H9 (cell line): ENCODE measurements at regions not wholly inside any gene's neighbourhood (a gene's known extent, or its start where the extent isn't known, plus 50 kb on each side); places are given as distances from the start of the nearest gene placed in this dataset.

Experiments used
- DNase-seq: peaks from one replicate; pipeline ENCODE4 v3.0.0-alpha.2; 2017
- H2AFZ ChIP-seq: one replicate; pipeline ENCODE4 v1.6.1; 2013; ENCODE audit warnings: mild to moderate bottlenecking, low read length, control low read depth, moderate library complexity
- H2AK5ac ChIP-seq: 2 replicates; pipeline ENCODE4 v1.6.1; 2013; ENCODE audit warnings: low read length, control low read depth, mixed read lengths; ENCODE audit not compliant: insufficient read length
- H2BK120ac ChIP-seq: one replicate; pipeline ENCODE4 v1.6.1; 2013; ENCODE audit warnings: low read depth, mild to moderate bottlenecking, low read length, control low read depth, inconsistent platforms; ENCODE audit not compliant: poor library complexity, severe bottlenecking
- H2BK12ac ChIP-seq: 2 replicates; pipeline ENCODE4 v1.6.1; 2013; ENCODE audit warnings: low read length, control low read depth, mixed read lengths, low read depth; ENCODE audit not compliant: insufficient read length
- H2BK15ac ChIP-seq: 2 replicates; pipeline ENCODE4 v1.6.1; 2013; ENCODE audit warnings: low read depth, low read length, control low read depth
- H2BK20ac ChIP-seq: one replicate; pipeline ENCODE4 v1.6.1; 2013; ENCODE audit warnings: low read depth, mild to moderate bottlenecking, low read length, control low read depth, inconsistent platforms; ENCODE audit not compliant: poor library complexity, severe bottlenecking
- H2BK5ac ChIP-seq: 2 replicates; pipeline ENCODE4 v1.6.1; 2013; ENCODE audit warnings: low read length, control low read depth, mixed read lengths; ENCODE audit not compliant: insufficient read length
- H3K14ac ChIP-seq: 2 replicates; pipeline ENCODE4 v1.6.1; 2013; ENCODE audit warnings: low read length, control low read depth; ENCODE audit not compliant: insufficient read depth
- H3K18ac ChIP-seq: 2 replicates; pipeline ENCODE4 v1.6.1; 2013; ENCODE audit warnings: low read depth, mild to moderate bottlenecking, mixed read lengths, low read length, control low read depth; ENCODE audit not compliant: insufficient read length
- H3K23ac ChIP-seq: 2 replicates; pipeline ENCODE4 v1.6.1; 2013; ENCODE audit warnings: low read length, control low read depth, mixed read lengths, low read depth; ENCODE audit not compliant: insufficient read length
- H3K23me2 ChIP-seq: 2 replicates; pipeline ENCODE4 v1.6.1; 2013; ENCODE audit warnings: low read depth, mild to moderate bottlenecking, mixed read lengths, low read length, control low read depth; ENCODE audit not compliant: insufficient read length, poor library complexity, severe bottlenecking
- H3K27ac ChIP-seq: 2 replicates; pipeline ENCODE4 v1.5.1; 2013; ENCODE audit warnings: low read length, control low read depth, mixed read lengths, low read depth; ENCODE audit not compliant: insufficient read length
- H3K27me3 ChIP-seq: 2 replicates; pipeline ENCODE4 v1.6.1; 2013; ENCODE audit warnings: low read length, control low read depth, inconsistent platforms; ENCODE audit not compliant: insufficient read depth
- H3K4ac ChIP-seq: 2 replicates; pipeline ENCODE4 v1.6.1; 2013; ENCODE audit warnings: low read depth, mild to moderate bottlenecking, control low read depth, inconsistent platforms, low read length, moderate library complexity
- H3K4me1 ChIP-seq: 2 replicates; pipeline ENCODE4 v1.6.1; 2013; ENCODE audit warnings: low read length, control low read depth, inconsistent platforms; ENCODE audit not compliant: insufficient read depth
- H3K4me2 ChIP-seq: 2 replicates; pipeline ENCODE4 v1.6.1; 2013; ENCODE audit warnings: low read length, control low read depth, mixed read lengths; ENCODE audit not compliant: insufficient read length, insufficient read depth
- H3K56ac ChIP-seq: 2 replicates; pipeline ENCODE4 v1.6.1; 2013; ENCODE audit warnings: low read depth, mild to moderate bottlenecking, mixed read lengths, low read length, control low read depth; ENCODE audit not compliant: insufficient read length
- H3K79me1 ChIP-seq: 2 replicates; pipeline ENCODE4 v1.6.1; 2013; ENCODE audit warnings: low read depth, mild to moderate bottlenecking, moderate library complexity, low read length, control low read depth, inconsistent platforms; ENCODE audit not compliant: insufficient read depth, poor library complexity, severe bottlenecking
- H3K79me2 ChIP-seq: 2 replicates; pipeline ENCODE4 v1.6.1; 2013; ENCODE audit warnings: low read length, control low read depth, inconsistent platforms; ENCODE audit not compliant: insufficient read depth
- H3K9ac ChIP-seq: 2 replicates; pipeline ENCODE4 v1.6.1; 2013; ENCODE audit warnings: low read length, control low read depth, mixed read lengths; ENCODE audit not compliant: insufficient read length; ENCODE audit errors: extremely low read depth
- H3K9me3 ChIP-seq: one replicate; pipeline ENCODE4 v1.6.1; 2013; ENCODE audit warnings: low read depth, low read length, inconsistent platforms; ENCODE audit not compliant: control insufficient read depth
- H3T11ph ChIP-seq: one replicate; pipeline ENCODE4 v1.6.1; 2013; ENCODE audit warnings: mild to moderate bottlenecking, low read length, control low read depth, inconsistent platforms
- H4K20me1 ChIP-seq: one replicate; pipeline ENCODE4 v1.6.1; 2013; ENCODE audit not compliant: control insufficient read depth, insufficient read length, insufficient read depth
- H4K5ac ChIP-seq: 2 replicates; pipeline ENCODE4 v1.6.1; 2013; ENCODE audit warnings: low read depth, mild to moderate bottlenecking, mixed read lengths, low read length, control low read depth; ENCODE audit not compliant: insufficient read length
- H4K8ac ChIP-seq: replicated peaks from 2 replicates; pipeline ENCODE4 v1.6.1; 2013; ENCODE audit warnings: low read length, control low read depth, mixed read lengths, low read depth; ENCODE audit not compliant: insufficient read length
- H4K91ac ChIP-seq: 2 replicates; pipeline ENCODE4 v1.6.1; 2013; ENCODE audit warnings: low read depth, mild to moderate bottlenecking, moderate library complexity, mixed read lengths, low read length, control low read depth; ENCODE audit not compliant: insufficient read length
- H3K27ac Mint-ChIP-seq, 3 experiments: 2 replicates in 2 of 3; 3 replicates in 1 of 3; pipeline ENCODE4 v1.8.0; 2020 to 2021; ENCODE audit warnings: mixed read lengths in 3 of 3, mild to moderate bottlenecking in 1 of 3, moderate library complexity in 1 of 3
- H3K27me3 Mint-ChIP-seq: 2 replicates; pipeline ENCODE4 v1.8.0; 2021; ENCODE audit warnings: low read depth, mild to moderate bottlenecking, moderate library complexity, mixed read lengths
- H3K36me3 Mint-ChIP-seq, 3 experiments: 2 replicates in 2 of 3; 3 replicates in 1 of 3; pipeline ENCODE4 v1.8.0; 2020 to 2021; ENCODE audit warnings: low read depth in 3 of 3, mixed read lengths in 3 of 3; ENCODE audit not compliant: insufficient read depth in 1 of 3
- H3K4me1 Mint-ChIP-seq, 2 experiments: 2 replicates each; pipeline ENCODE4 v1.8.0; 2020; ENCODE audit warnings: mixed read lengths in 2 of 2
- H3K4me3 Mint-ChIP-seq, 2 experiments: 2 replicates in 1 of 2; 3 replicates in 1 of 2; pipeline ENCODE4 v1.8.0; 2020 to 2021; ENCODE audit warnings: mild to moderate bottlenecking in 2 of 2, mixed read lengths in 2 of 2, moderate library complexity in 1 of 2
- H3K9me3 Mint-ChIP-seq, 2 experiments: 2 replicates in 1 of 2; 3 replicates in 1 of 2; pipeline ENCODE4 v1.8.0; 2020; ENCODE audit warnings: mild to moderate bottlenecking in 2 of 2, mixed read lengths in 2 of 2, moderate library complexity in 1 of 2
- WGBS: extraction: QIAGEN DNeasy Blood & Tissue Kit; methylation state at CpG from one replicate; pipeline ENCODE4 v1.1.7; 2013; ENCODE audit warnings: missing lambda C conversion rate, low lambda C conversion rate, mixed read lengths; ENCODE audit not compliant: insufficient read length; ENCODE audit errors: extremely low coverage; 5-methylcytosine and 5-hydroxymethylcytosine counted together
- TF ChIP-seq, protein P1 (sequence below): fragments of 200-600 bp; sonication (generic); conservative IDR thresholded peaks from 3 replicates; pipeline ENCODE4 v1.8.0; 2021; ENCODE audit warnings: antibody characterized with exemption, mild to moderate bottlenecking

DNA sequence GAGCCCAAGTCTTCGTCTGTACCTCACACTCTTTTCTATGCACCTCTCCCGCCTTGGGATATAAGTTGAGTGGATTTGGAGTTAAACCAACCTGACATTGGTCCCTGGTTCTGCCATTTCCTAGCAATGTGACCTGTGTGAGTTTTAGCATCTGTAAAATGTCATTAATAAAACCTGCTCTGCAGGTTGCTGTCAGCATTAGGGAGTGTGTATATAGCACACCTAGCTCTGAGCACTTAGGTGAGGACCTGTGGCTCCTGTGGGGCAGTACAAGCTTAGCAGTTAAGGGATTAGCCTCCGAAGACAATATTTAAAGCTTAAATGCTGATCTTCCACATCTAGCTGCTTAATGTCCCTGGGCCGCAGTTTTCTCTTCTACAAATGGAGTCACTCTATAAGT, 248.0 kb downstream of the TMEM114 start:
- H3K4ac ChIP-seq = no peak overlapping the region
- no peak overlapping the region for H3K14ac ChIP-seq
- H3K18ac ChIP-seq = no peak overlapping the region
- H3K79me2 ChIP-seq = no peaks in the 10 kb centered on the region
- no peak for DNase-seq
- no CpG with 5 or more reads among the region's 4 CpGs for WGBS
- H2AK5ac ChIP-seq = no peak overlapping the region
- no peak overlapping the region for H2BK5ac ChIP-seq
- no peak overlapping the region for H2BK120ac ChIP-seq
- H4K5ac ChIP-seq = no peak overlapping the region
- TF ChIP-seq, protein P1, sequence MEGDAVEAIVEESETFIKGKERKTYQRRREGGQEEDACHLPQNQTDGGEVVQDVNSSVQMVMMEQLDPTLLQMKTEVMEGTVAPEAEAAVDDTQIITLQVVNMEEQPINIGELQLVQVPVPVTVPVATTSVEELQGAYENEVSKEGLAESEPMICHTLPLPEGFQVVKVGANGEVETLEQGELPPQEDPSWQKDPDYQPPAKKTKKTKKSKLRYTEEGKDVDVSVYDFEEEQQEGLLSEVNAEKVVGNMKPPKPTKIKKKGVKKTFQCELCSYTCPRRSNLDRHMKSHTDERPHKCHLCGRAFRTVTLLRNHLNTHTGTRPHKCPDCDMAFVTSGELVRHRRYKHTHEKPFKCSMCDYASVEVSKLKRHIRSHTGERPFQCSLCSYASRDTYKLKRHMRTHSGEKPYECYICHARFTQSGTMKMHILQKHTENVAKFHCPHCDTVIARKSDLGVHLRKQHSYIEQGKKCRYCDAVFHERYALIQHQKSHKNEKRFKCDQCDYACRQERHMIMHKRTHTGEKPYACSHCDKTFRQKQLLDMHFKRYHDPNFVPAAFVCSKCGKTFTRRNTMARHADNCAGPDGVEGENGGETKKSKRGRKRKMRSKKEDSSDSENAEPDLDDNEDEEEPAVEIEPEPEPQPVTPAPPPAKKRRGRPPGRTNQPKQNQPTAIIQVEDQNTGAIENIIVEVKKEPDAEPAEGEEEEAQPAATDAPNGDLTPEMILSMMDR = no peak
- H3K56ac ChIP-seq = no peak overlapping the region
- H3K79me1 ChIP-seq = no peaks in the 10 kb centered on the region
- H2BK15ac ChIP-seq = no peak overlapping the region
- H3K27me3 ChIP-seq = no peaks in the 10 kb centered on the region; the same call in 1 of the 2 replicates
- no peak overlapping the region for H4K91ac ChIP-seq
- no peak overlapping the region for H2BK12ac ChIP-seq
- H3K27ac ChIP-seq = no peak overlapping the region
- H4K8ac ChIP-seq = no peak overlapping the region
- H4K20me1 ChIP-seq = no peaks in the 10 kb centered on the region
- H3K23ac ChIP-seq = no peak overlapping the region
- H3T11ph ChIP-seq = no peak overlapping the region
- no peak overlapping the region for H3K9ac ChIP-seq
- H3K36me3 Mint-ChIP-seq = peaks cover 0 to 5% (median 0%) of the 10 kb centered on the region in 3 experiments; a peak in 1 of 7 replicates
- no peak overlapping the region for H3K4me3 Mint-ChIP-seq
- H3K9me3 ChIP-seq = no peaks in the 10 kb centered on the region
- no peak overlapping the region for H3K27ac Mint-ChIP-seq
- H2BK20ac ChIP-seq = no peak overlapping the region
- no peaks in the 10 kb centered on the region for H3K4me1 Mint-ChIP-seq
- no peak overlapping the region for H3K4me2 ChIP-seq
- H3K9me3 Mint-ChIP-seq = peaks cover 3 to 7% of the 10 kb centered on the region in 2 experiments; a peak in 3 of 5 replicates
- H3K27me3 Mint-ChIP-seq = peaks cover 9% of the 10 kb centered on the region
- H3K4me1 ChIP-seq = no peaks in the 10 kb centered on the region
- no peak overlapping the region for H2AFZ ChIP-seq
- H3K23me2 ChIP-seq = no peaks in the 10 kb centered on the region
